ENCODE measurements at regions not wholly inside any gene's neighbourhood (a gene's known extent, or its start where the extent isn't known, plus 50 kb on each side); places are given as distances from the start of the nearest gene placed in this dataset.
"Not testable (repeated sequence)": the region's sequence is repeated elsewhere in the genome, so short reads cannot be mapped to it uniquely, and the experiment has no call there.

GRCh38 chr16:88209579-88209978, 173.2 kb upstream of the ZNF469 start:
- DNase-seq (ENCODE audit: low spot score); H3K27me3 Mint-ChIP-seq (ENCODE audit: insufficient read depth); H3K9me3 Mint-ChIP-seq; H3K36me3 Mint-ChIP-seq (ENCODE audit: low read depth); H3K4me3 Mint-ChIP-seq; intact Hi-C loops (cut with micrococcal nuclease); H3K4me1 Mint-ChIP-seq (ENCODE audit: low read depth); H3K27ac Mint-ChIP-seq: not testable (repeated sequence)

- H3K36me3 Mint-ChIP-seq (ENCODE audit: low read depth); H3K9me3 Mint-ChIP-seq; intact Hi-C loops (cut with micrococcal nuclease); H3K4me3 Mint-ChIP-seq; H3K27ac Mint-ChIP-seq; H3K27me3 Mint-ChIP-seq (ENCODE audit: insufficient read depth); DNase-seq (ENCODE audit: low spot score); H3K4me1 Mint-ChIP-seq (ENCODE audit: low read depth): not testable (repeated sequence)
Observed at GRCh38 chr16:88213937-88214336, 168.8 kb upstream of the ZNF469 start.

GRCh38 chr16:88221001-88221761, 161.6 kb upstream of the ZNF469 start:
- H3K36me3 Mint-ChIP-seq (ENCODE audit: low read depth); intact Hi-C loops (cut with micrococcal nuclease); H3K9me3 Mint-ChIP-seq; H3K27ac Mint-ChIP-seq; H3K4me3 Mint-ChIP-seq; H3K27me3 Mint-ChIP-seq (ENCODE audit: insufficient read depth); H3K4me1 Mint-ChIP-seq (ENCODE audit: low read depth); DNase-seq (ENCODE audit: low spot score): not testable (repeated sequence)

- DNase-seq (ENCODE audit: low spot score); H3K27ac Mint-ChIP-seq; H3K27me3 Mint-ChIP-seq (ENCODE audit: insufficient read depth); intact Hi-C loops (cut with micrococcal nuclease); H3K36me3 Mint-ChIP-seq (ENCODE audit: low read depth); H3K9me3 Mint-ChIP-seq; H3K4me1 Mint-ChIP-seq (ENCODE audit: low read depth); H3K4me3 Mint-ChIP-seq: not testable (repeated sequence)
Observed at GRCh38 chr16:88223696-88224095, 159.1 kb upstream of the ZNF469 start.

GRCh38 chr16:88224131-88224898, 158.4 kb upstream of the ZNF469 start:
- H3K27ac Mint-ChIP-seq; intact Hi-C loops (cut with micrococcal nuclease); H3K4me1 Mint-ChIP-seq (ENCODE audit: low read depth): not testable (repeated sequence)

GRCh38 chr16:88225640-88226230, 157.0 kb upstream of the ZNF469 start:
- DNase-seq (ENCODE audit: low spot score); H3K4me1 Mint-ChIP-seq (ENCODE audit: low read depth); H3K27ac Mint-ChIP-seq; H3K27me3 Mint-ChIP-seq (ENCODE audit: insufficient read depth); H3K9me3 Mint-ChIP-seq; intact Hi-C loops (cut with micrococcal nuclease); H3K36me3 Mint-ChIP-seq (ENCODE audit: low read depth); H3K4me3 Mint-ChIP-seq: not testable (repeated sequence)

More at GRCh38 chr16:88224131-88224898, 158.4 kb upstream of the ZNF469 start:
- DNase-seq (ENCODE audit: low spot score); H3K36me3 Mint-ChIP-seq (ENCODE audit: low read depth); H3K27me3 Mint-ChIP-seq (ENCODE audit: insufficient read depth); H3K4me3 Mint-ChIP-seq; H3K9me3 Mint-ChIP-seq: not testable (repeated sequence)

GRCh38 chr16:88226302-88226701, 156.5 kb upstream of the ZNF469 start:
- H3K9me3 Mint-ChIP-seq; H3K36me3 Mint-ChIP-seq (ENCODE audit: low read depth); H3K4me3 Mint-ChIP-seq; H3K27ac Mint-ChIP-seq; DNase-seq (ENCODE audit: low spot score); intact Hi-C loops (cut with micrococcal nuclease); H3K27me3 Mint-ChIP-seq (ENCODE audit: insufficient read depth); H3K4me1 Mint-ChIP-seq (ENCODE audit: low read depth): not testable (repeated sequence)

GRCh38 chr16:88227026-88227721, 155.6 kb upstream of the ZNF469 start:
- H3K27me3 Mint-ChIP-seq (ENCODE audit: insufficient read depth); intact Hi-C loops (cut with micrococcal nuclease); DNase-seq (ENCODE audit: low spot score): not testable (repeated sequence)

GRCh38 chr16:88227722-88228482, 154.9 kb upstream of the ZNF469 start:
- H3K9me3 Mint-ChIP-seq; H3K27ac Mint-ChIP-seq; H3K4me3 Mint-ChIP-seq; intact Hi-C loops (cut with micrococcal nuclease); DNase-seq (ENCODE audit: low spot score); H3K4me1 Mint-ChIP-seq (ENCODE audit: low read depth); H3K36me3 Mint-ChIP-seq (ENCODE audit: low read depth); H3K27me3 Mint-ChIP-seq (ENCODE audit: insufficient read depth): not testable (repeated sequence)

More at GRCh38 chr16:88227026-88227721, 155.6 kb upstream of the ZNF469 start:
- H3K4me3 Mint-ChIP-seq; H3K36me3 Mint-ChIP-seq (ENCODE audit: low read depth); H3K9me3 Mint-ChIP-seq; H3K27ac Mint-ChIP-seq; H3K4me1 Mint-ChIP-seq (ENCODE audit: low read depth): not testable (repeated sequence)

- H3K36me3 Mint-ChIP-seq (ENCODE audit: low read depth); H3K27ac Mint-ChIP-seq; intact Hi-C loops (cut with micrococcal nuclease); H3K4me1 Mint-ChIP-seq (ENCODE audit: low read depth); DNase-seq (ENCODE audit: low spot score); H3K4me3 Mint-ChIP-seq; H3K27me3 Mint-ChIP-seq (ENCODE audit: insufficient read depth); H3K9me3 Mint-ChIP-seq: not testable (repeated sequence)
Observed at GRCh38 chr16:88228751-88229150, 154.0 kb upstream of the ZNF469 start.

- H3K4me3 Mint-ChIP-seq; H3K9me3 Mint-ChIP-seq; DNase-seq (ENCODE audit: low spot score); intact Hi-C loops (cut with micrococcal nuclease); H3K36me3 Mint-ChIP-seq (ENCODE audit: low read depth); H3K27me3 Mint-ChIP-seq (ENCODE audit: insufficient read depth); H3K27ac Mint-ChIP-seq; H3K4me1 Mint-ChIP-seq (ENCODE audit: low read depth): not testable (repeated sequence)
Observed at GRCh38 chr16:88229710-88230109, 153.0 kb upstream of the ZNF469 start.

GRCh38 chr16:88230276-88230966, 152.3 kb upstream of the ZNF469 start:
- H3K4me3 Mint-ChIP-seq; H3K27me3 Mint-ChIP-seq (ENCODE audit: insufficient read depth); intact Hi-C loops (cut with micrococcal nuclease); H3K4me1 Mint-ChIP-seq (ENCODE audit: low read depth); H3K9me3 Mint-ChIP-seq; DNase-seq (ENCODE audit: low spot score); H3K27ac Mint-ChIP-seq; H3K36me3 Mint-ChIP-seq (ENCODE audit: low read depth): not testable (repeated sequence)

Measured in activated T-helper 1 cell treated with anti-CD3 and anti-CD28 coated beads, Interleukin-12 subunit alpha, Interleukin-12 subunit beta, Interleukin-2, Interleukin-4 antibody, amounts not matched to agents 30 ng/mL and 10 ng/mL and 1 ng/mL, durations not matched to agents 14 hours and 24 hours and 36 hours (primary cell).